ENCODE measurements at regions not wholly inside any gene's neighbourhood (a gene's known extent, or its start where the extent isn't known, plus 50 kb on each side); places are given as distances from the start of the nearest gene placed in this dataset.

DNA sequence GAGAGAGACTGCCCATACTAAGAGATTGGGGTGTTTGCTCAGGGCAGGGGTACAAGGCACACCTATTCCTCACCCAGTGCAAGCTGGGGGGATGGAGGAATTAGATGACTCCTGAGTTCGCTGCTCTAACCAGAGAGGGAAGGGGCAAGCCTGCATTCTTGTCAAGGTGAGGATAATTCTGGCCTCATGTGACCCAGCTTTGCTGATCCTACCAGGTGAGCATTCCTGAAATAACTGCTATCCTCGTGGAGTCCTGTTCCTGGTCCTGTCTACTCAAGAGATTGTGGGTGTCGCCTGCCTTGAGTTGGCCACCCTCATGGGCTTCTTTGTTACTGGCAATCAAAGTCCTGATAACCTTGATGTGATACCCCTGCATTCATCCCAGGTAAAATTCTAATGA is 206.0 kb downstream of the SPP2 start:
- peaks cover 0 to 25% (median 0%) of the 10 kb centered on the region in 4 donors for H3K27me3 ChIP-seq
- WGBS, result 73% methylated on average over 3 of the region's 3 CpGs
- no peaks in the 10 kb centered on the region for H3K9me3 ChIP-seq
- intact Hi-C loops (cut with DNase I), result no loop called here
- no peak overlapping the region for H3K27ac ChIP-seq (replicated peaks in 1 of 4)
- H3K36me3 ChIP-seq, result no peaks in the 10 kb centered on the region
- no peak overlapping the region for H3K4me3 ChIP-seq
- no peak for TF ChIP-seq POLR2AphosphoS5 (IDR thresholded peaks at IDR 0.05)
- no peak for TF ChIP-seq POLR2A (IDR thresholded peaks at IDR 0.05; ENCODE audit: low read depth)
- TF ChIP-seq EP300 (IDR thresholded peaks at IDR 0.05), result no peak
- TF ChIP-seq, protein P1, sequence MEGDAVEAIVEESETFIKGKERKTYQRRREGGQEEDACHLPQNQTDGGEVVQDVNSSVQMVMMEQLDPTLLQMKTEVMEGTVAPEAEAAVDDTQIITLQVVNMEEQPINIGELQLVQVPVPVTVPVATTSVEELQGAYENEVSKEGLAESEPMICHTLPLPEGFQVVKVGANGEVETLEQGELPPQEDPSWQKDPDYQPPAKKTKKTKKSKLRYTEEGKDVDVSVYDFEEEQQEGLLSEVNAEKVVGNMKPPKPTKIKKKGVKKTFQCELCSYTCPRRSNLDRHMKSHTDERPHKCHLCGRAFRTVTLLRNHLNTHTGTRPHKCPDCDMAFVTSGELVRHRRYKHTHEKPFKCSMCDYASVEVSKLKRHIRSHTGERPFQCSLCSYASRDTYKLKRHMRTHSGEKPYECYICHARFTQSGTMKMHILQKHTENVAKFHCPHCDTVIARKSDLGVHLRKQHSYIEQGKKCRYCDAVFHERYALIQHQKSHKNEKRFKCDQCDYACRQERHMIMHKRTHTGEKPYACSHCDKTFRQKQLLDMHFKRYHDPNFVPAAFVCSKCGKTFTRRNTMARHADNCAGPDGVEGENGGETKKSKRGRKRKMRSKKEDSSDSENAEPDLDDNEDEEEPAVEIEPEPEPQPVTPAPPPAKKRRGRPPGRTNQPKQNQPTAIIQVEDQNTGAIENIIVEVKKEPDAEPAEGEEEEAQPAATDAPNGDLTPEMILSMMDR (IDR thresholded peaks at IDR 0.05), result no peak
- no peak for DNase-seq (ENCODE audit: extremely low spot score)
- no peaks in the 10 kb centered on the region for H3K4me1 ChIP-seq

DNA sequence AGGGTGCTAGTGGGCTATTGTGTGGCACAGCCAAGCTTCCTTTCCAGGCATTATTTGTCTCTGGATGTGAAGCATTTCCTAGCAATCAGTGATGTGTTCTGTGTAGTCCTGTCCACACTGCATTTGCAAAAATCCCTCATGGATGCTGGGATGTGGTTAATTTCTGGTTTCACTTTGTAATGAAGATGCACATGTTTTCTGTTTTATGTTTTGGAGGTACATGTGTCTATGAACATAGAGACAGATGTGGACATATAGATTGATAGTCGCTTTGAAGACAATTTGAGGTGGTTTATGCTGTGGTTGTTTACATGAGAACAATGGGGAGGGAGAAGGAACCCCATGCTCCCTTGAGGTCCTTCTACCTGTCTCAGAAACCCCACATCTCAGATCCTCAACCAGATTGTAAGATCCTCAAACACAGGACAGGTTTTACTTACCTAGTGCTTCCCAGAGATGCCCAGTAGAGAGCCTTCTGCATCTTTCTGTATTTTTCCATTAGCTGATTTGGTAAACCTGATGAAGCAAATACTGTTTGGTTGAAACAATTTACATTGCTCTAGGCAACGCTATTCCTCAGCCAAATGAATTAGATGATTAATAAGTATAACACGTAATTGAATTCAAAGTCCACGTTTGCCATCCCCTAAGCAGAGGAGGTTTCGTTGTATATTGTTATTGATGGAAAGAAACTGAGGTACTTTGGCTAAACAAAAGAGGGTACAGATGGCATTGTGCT is 204.4 kb downstream of the SPP2 start:
- H3K27me3 ChIP-seq, result peaks cover 0 to 20% (median 0%) of the 10 kb centered on the region in 4 donors
- no peaks in the 10 kb centered on the region for H3K4me1 ChIP-seq
- no peaks in the 10 kb centered on the region for H3K36me3 ChIP-seq
- DNase-seq (ENCODE audit: extremely low spot score), result no peak
- WGBS, result 69% methylated on average over 5 of the region's 5 CpGs
- TF ChIP-seq POLR2AphosphoS5 (IDR thresholded peaks at IDR 0.05) (no peak), POLR2A (IDR thresholded peaks at IDR 0.05; ENCODE audit: low read depth) (no peak), EP300 (IDR thresholded peaks at IDR 0.05) (no peak)
- TF ChIP-seq, protein P1 (IDR thresholded peaks at IDR 0.05), result no peak
- no peaks in the 10 kb centered on the region for H3K9me3 ChIP-seq
- no peak overlapping the region for H3K27ac ChIP-seq (replicated peaks in 1 of 4)
- no peak overlapping the region for H3K4me3 ChIP-seq
- intact Hi-C loops (cut with DNase I), result no loop called here

DNA sequence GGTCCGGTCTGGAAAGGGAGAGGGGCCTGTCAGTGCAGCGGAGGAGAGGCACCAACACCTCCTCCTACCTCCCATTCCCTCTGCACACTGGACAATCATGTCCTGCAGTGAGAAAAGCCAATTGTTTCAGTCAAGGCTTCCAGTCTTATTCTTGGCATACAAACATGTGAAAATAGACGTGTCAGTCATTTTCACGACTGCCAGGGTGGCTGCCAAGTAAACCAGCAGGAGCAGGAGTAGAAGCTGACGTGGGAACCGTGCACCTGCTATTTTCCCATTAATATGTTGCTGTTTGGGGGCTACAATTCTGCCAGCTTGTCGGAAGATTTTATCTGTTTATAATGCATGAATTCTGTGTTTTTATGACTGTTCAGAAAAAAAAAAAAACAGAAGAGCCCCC is 202.3 kb downstream of the SPP2 start:
- WGBS, result 81% methylated on average over 7 of the region's 7 CpGs
- H3K36me3 ChIP-seq, result no peaks in the 10 kb centered on the region
- H3K9me3 ChIP-seq, result no peaks in the 10 kb centered on the region
- TF ChIP-seq, protein P1 (IDR thresholded peaks at IDR 0.05), result no peak
- no peak for TF ChIP-seq POLR2AphosphoS5 (IDR thresholded peaks at IDR 0.05)
- no peak for TF ChIP-seq POLR2A (IDR thresholded peaks at IDR 0.05; ENCODE audit: low read depth)
- TF ChIP-seq EP300 (IDR thresholded peaks at IDR 0.05), result no peak
- intact Hi-C loops (cut with DNase I), result no loop called here
- peaks cover 0 to 22% (median 0%) of the 10 kb centered on the region in 4 donors for H3K27me3 ChIP-seq
- no peaks in the 10 kb centered on the region for H3K4me1 ChIP-seq
- H3K27ac ChIP-seq (replicated peaks in 1 of 4), result no peak overlapping the region
- no peak for DNase-seq (ENCODE audit: extremely low spot score)
- no peak overlapping the region for H3K4me3 ChIP-seq

DNA sequence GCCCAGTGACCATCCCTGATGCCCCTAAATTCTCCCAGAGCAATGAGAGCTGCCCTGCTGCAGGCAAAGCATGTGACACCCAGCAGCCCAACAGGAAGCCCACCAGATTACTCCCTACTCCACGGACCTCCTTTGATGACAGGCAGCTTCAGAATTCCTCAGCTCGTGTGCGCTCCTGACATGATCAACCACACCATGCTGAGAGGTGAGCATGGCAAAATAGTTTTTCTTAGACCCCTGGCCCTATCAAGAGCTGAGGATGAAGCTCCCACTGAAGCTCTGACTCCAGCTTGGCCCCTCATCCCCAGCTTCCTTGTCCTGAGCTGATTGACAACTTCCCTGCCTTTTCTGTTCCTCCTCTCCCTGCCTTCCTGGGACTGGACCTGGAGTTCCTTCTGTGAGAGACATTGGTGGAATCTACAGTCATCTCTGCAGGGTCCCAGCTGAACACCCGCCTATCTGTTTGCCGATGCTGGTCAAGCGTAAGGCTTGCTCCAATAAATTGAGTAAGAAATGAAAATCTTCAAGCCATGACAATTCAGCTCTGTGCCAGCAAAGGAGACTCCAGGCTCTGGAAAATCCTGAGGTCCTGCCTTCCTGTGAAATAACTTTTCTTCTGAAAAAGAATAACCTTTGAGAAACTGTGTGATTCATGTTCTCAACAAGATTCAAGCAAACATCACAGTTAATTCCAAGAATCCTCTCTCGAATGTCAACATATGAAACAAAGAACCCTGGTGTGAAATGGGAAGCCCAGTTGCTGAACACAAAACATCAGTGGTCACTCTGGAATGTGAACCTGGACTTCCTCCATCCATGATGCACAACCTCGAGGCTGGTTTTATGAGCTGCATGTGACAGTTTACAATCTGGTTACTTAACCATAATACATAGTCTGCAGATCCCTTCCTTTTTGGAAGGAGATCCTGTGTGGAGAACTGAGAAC is 201.1 kb downstream of the SPP2 start:
- H3K4me3 ChIP-seq, result no peak overlapping the region
- no peaks in the 10 kb centered on the region for H3K36me3 ChIP-seq
- intact Hi-C loops (cut with DNase I), result no loop called here
- no peaks in the 10 kb centered on the region for H3K9me3 ChIP-seq
- H3K27ac ChIP-seq (replicated peaks in 1 of 4), result no peak overlapping the region
- 70% methylated on average over 8 of the region's 8 CpGs for WGBS
- no peak for DNase-seq (ENCODE audit: extremely low spot score)
- no peaks in the 10 kb centered on the region for H3K4me1 ChIP-seq
- H3K27me3 ChIP-seq, result peaks cover 0 to 17% (median 0%) of the 10 kb centered on the region in 4 donors
- no peak for TF ChIP-seq POLR2AphosphoS5 (IDR thresholded peaks at IDR 0.05)
- no peak for TF ChIP-seq EP300 (IDR thresholded peaks at IDR 0.05)
- TF ChIP-seq POLR2A (IDR thresholded peaks at IDR 0.05; ENCODE audit: low read depth), result no peak
- TF ChIP-seq, protein P1 (IDR thresholded peaks at IDR 0.05), result no peak

Data from esophagus muscularis mucosa (tissue), 4 donors.